Neural cell (in vitro differentiated cells): ENCODE measurements at regions not wholly inside any gene's neighbourhood (a gene's known extent, or its start where the extent isn't known, plus 50 kb on each side); places are given as distances from the start of the nearest gene placed in this dataset.

Experiments used
- EP300 ChIP-seq: fragments of 450-650 bp; conservative IDR thresholded peaks from 2 replicates; pipeline ENCODE4 v1.6.1; 2014; ENCODE audit warnings: antibody characterized with exemption, mild to moderate bottlenecking, moderate library complexity; ENCODE audit not compliant: poor library complexity, severe bottlenecking
- EZH2 ChIP-seq: fragments of 200-600, 300-800 bp; shearing (Covaris generic), sonication (generic); IDR thresholded peaks from 2 replicates; pipeline ENCODE4 v1.6.1; 2014; ENCODE audit warnings: antibody characterized with exemption, low read length, borderline replicate concordance, mild to moderate bottlenecking; ENCODE audit not compliant: insufficient read depth, poor library complexity, severe bottlenecking
- POLR2AphosphoS5 ChIP-seq: IDR thresholded peaks from 2 replicates; pipeline ENCODE4 v1.6.1; 2012
- RAD21 ChIP-seq: fragments of 450-650 bp; conservative IDR thresholded peaks from 2 replicates; pipeline ENCODE4 v1.6.1; 2014; ENCODE audit warnings: antibody characterized with exemption, mild to moderate bottlenecking, moderate library complexity
- TAF1 ChIP-seq: IDR thresholded peaks from 2 replicates; pipeline ENCODE4 v1.6.1; 2012; ENCODE audit warnings: low read depth
- TF ChIP-seq, protein P1 (sequence below): fragments of 450-650 bp; IDR thresholded peaks from 2 replicates; pipeline ENCODE4 v1.5.1; 2014; ENCODE audit warnings: antibody characterized with exemption, mild to moderate bottlenecking, moderate library complexity; ENCODE audit not compliant: poor library complexity, severe bottlenecking
- TF ChIP-seq, protein P2 (sequence below): IDR thresholded peaks from 2 replicates; pipeline ENCODE4 v1.6.1; 2012; ENCODE audit warnings: borderline replicate concordance

DNA sequence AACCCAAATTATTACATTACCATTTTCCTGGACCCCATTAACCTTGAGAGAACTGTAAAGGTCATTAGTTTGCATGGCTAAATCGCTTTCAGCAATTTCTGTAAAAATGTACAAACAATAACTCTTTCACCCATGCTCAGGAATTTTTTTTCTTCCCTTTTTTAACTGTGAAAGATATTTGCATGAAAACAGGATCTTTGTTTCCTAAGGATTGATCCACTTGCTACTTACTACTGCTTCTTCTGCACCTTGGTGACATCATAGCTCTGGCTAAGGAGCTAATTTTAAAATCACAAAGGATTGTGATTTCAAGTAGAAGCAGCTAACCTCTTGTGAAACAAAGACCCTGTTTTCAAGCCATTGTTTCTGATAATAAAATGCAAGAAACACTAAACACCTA, 274.6 kb upstream of the ESRRG start:
- TF ChIP-seq, protein P1, sequence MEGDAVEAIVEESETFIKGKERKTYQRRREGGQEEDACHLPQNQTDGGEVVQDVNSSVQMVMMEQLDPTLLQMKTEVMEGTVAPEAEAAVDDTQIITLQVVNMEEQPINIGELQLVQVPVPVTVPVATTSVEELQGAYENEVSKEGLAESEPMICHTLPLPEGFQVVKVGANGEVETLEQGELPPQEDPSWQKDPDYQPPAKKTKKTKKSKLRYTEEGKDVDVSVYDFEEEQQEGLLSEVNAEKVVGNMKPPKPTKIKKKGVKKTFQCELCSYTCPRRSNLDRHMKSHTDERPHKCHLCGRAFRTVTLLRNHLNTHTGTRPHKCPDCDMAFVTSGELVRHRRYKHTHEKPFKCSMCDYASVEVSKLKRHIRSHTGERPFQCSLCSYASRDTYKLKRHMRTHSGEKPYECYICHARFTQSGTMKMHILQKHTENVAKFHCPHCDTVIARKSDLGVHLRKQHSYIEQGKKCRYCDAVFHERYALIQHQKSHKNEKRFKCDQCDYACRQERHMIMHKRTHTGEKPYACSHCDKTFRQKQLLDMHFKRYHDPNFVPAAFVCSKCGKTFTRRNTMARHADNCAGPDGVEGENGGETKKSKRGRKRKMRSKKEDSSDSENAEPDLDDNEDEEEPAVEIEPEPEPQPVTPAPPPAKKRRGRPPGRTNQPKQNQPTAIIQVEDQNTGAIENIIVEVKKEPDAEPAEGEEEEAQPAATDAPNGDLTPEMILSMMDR: no peak
- TF ChIP-seq EZH2: no peak
- TF ChIP-seq POLR2AphosphoS5: no peak
- TF ChIP-seq, protein P2, sequence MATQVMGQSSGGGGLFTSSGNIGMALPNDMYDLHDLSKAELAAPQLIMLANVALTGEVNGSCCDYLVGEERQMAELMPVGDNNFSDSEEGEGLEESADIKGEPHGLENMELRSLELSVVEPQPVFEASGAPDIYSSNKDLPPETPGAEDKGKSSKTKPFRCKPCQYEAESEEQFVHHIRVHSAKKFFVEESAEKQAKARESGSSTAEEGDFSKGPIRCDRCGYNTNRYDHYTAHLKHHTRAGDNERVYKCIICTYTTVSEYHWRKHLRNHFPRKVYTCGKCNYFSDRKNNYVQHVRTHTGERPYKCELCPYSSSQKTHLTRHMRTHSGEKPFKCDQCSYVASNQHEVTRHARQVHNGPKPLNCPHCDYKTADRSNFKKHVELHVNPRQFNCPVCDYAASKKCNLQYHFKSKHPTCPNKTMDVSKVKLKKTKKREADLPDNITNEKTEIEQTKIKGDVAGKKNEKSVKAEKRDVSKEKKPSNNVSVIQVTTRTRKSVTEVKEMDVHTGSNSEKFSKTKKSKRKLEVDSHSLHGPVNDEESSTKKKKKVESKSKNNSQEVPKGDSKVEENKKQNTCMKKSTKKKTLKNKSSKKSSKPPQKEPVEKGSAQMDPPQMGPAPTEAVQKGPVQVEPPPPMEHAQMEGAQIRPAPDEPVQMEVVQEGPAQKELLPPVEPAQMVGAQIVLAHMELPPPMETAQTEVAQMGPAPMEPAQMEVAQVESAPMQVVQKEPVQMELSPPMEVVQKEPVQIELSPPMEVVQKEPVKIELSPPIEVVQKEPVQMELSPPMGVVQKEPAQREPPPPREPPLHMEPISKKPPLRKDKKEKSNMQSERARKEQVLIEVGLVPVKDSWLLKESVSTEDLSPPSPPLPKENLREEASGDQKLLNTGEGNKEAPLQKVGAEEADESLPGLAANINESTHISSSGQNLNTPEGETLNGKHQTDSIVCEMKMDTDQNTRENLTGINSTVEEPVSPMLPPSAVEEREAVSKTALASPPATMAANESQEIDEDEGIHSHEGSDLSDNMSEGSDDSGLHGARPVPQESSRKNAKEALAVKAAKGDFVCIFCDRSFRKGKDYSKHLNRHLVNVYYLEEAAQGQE: no peak
- no peak for TF ChIP-seq EP300
- TF ChIP-seq RAD21: no peak
- TF ChIP-seq TAF1: no peak
